ENCODE measurements at regions not wholly inside any gene's neighbourhood (a gene's known extent, or its start where the extent isn't known, plus 50 kb on each side); places are given as distances from the start of the nearest gene placed in this dataset.
"Not testable (repeated sequence)": the region's sequence is repeated elsewhere in the genome, so short reads cannot be mapped to it uniquely, and the experiment has no call there.

- TF ChIP-seq CTCF, POLR2A (IDR thresholded peaks at IDR 0.05): not testable (repeated sequence)
Measured at GRCh38 chr1:199839608-199840007, 187.9 kb upstream of the NR5A2 start.
